ENCODE measurements at regions not wholly inside any gene's neighbourhood (a gene's known extent, or its start where the extent isn't known, plus 50 kb on each side); places are given as distances from the start of the nearest gene placed in this dataset.

- peak; percentile 89 for DNase-seq (ENCODE audit: low read depth, low spot score)
Observed at GRCh38 chr5:115349001-115349817, 52.8 kb upstream of the CCDC112 start.

GRCh38 chr5:115348175-115348574 lies 51.7 kb upstream of the CCDC112 start:
- in situ Hi-C loops (cut with HindIII; ENCODE audit: low sequenced_read_pairs): no loop called here
- TF ChIP-seq, protein P1, sequence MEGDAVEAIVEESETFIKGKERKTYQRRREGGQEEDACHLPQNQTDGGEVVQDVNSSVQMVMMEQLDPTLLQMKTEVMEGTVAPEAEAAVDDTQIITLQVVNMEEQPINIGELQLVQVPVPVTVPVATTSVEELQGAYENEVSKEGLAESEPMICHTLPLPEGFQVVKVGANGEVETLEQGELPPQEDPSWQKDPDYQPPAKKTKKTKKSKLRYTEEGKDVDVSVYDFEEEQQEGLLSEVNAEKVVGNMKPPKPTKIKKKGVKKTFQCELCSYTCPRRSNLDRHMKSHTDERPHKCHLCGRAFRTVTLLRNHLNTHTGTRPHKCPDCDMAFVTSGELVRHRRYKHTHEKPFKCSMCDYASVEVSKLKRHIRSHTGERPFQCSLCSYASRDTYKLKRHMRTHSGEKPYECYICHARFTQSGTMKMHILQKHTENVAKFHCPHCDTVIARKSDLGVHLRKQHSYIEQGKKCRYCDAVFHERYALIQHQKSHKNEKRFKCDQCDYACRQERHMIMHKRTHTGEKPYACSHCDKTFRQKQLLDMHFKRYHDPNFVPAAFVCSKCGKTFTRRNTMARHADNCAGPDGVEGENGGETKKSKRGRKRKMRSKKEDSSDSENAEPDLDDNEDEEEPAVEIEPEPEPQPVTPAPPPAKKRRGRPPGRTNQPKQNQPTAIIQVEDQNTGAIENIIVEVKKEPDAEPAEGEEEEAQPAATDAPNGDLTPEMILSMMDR (IDR thresholded peaks at IDR 0.05; ENCODE audit: low read depth, low read length): no peak
- no peak for DNase-seq (ENCODE audit: low read depth, low spot score)
- no peak overlapping the region for H3K4me3 ChIP-seq (ENCODE audit: low read depth, low read length)

More at GRCh38 chr5:115349001-115349817, 52.8 kb upstream of the CCDC112 start:
- no peak overlapping the region for H3K4me3 ChIP-seq (ENCODE audit: low read depth, low read length)
- in situ Hi-C loops (cut with HindIII; ENCODE audit: low sequenced_read_pairs): no loop called here
- TF ChIP-seq, protein P1 (IDR thresholded peaks at IDR 0.05; ENCODE audit: low read depth, low read length): no peak

Data from astrocyte of the spinal cord (primary cell).